ENCODE measurements at regions not wholly inside any gene's neighbourhood (a gene's known extent, or its start where the extent isn't known, plus 50 kb on each side); places are given as distances from the start of the nearest gene placed in this dataset.

- no peak overlapping the region for H3K27ac Mint-ChIP-seq
- no peak overlapping the region for H3K4me3 Mint-ChIP-seq
- no peaks in the 10 kb centered on the region for H3K36me3 Mint-ChIP-seq
- peaks cover 0 to 10% (median 7%) of the 10 kb centered on the region in 3 donors for H3K27me3 Mint-ChIP-seq
- no peaks in the 10 kb centered on the region for H3K4me1 Mint-ChIP-seq
- ATAC-seq (ENCODE audit: low read depth in 2 of 2) (no peak), DNase-seq (no peak)
- peaks cover 0 to 3% (median 0%) of the 10 kb centered on the region in 7 donors for H3K9me3 Mint-ChIP-seq
Observed at GRCh38 chr11:15300341-15300740, 185.6 kb downstream of the INSC start.

GRCh38 chr11:15307619-15308024, 192.9 kb downstream of the INSC start:
- H3K27me3 Mint-ChIP-seq: peaks cover 8 to 22% (median 12%) of the 10 kb centered on the region in 3 donors
- H3K4me1 Mint-ChIP-seq: no peaks in the 10 kb centered on the region
- DNase-seq: no peak
- H3K36me3 Mint-ChIP-seq: no peaks in the 10 kb centered on the region
- no peak overlapping the region for H3K4me3 Mint-ChIP-seq
- H3K9me3 Mint-ChIP-seq: peaks cover 0 to 3% (median 0%) of the 10 kb centered on the region in 7 donors
- no peak overlapping the region for H3K27ac Mint-ChIP-seq
- ATAC-seq (ENCODE audit: low read depth in 2 of 2): no peak

- ATAC-seq (ENCODE audit: low read depth in 2 of 2) (no peak), DNase-seq (no peak)
- Mint-ChIP-seq H3K4me3 (no peak overlapping the region), H3K4me1 (no peaks in the 10 kb centered on the region), H3K36me3 (no peaks in the 10 kb centered on the region), H3K27me3 (peaks cover 8 to 26% (median 12%) of the 10 kb centered on the region in 3 donors), H3K9me3 (peaks cover 0 to 4% (median 2%) of the 10 kb centered on the region in 7 donors), H3K27ac (no peak overlapping the region)
Observed at GRCh38 chr11:15308840-15309239, 194.1 kb downstream of the INSC start.

- Mint-ChIP-seq H3K4me3 (no peak overlapping the region), H3K36me3 (no peaks in the 10 kb centered on the region), H3K27ac (no peak overlapping the region), H3K4me1 (no peaks in the 10 kb centered on the region), H3K27me3 (peaks cover 8 to 22% (median 12%) of the 10 kb centered on the region in 3 donors), H3K9me3 (peaks cover 0 to 4% (median 2%) of the 10 kb centered on the region in 7 donors)
- no peak for DNase-seq
- ATAC-seq (ENCODE audit: low read depth in 2 of 2): no peak
Observed at GRCh38 chr11:15309296-15309695, 194.6 kb downstream of the INSC start.

- Mint-ChIP-seq H3K9me3 (peaks cover 0 to 7% (median 4%) of the 10 kb centered on the region in 7 donors), H3K27me3 (peaks cover 0 to 17% (median 8%) of the 10 kb centered on the region in 3 donors), H3K4me1 (no peaks in the 10 kb centered on the region), H3K4me3 (no peak overlapping the region), H3K27ac (no peak overlapping the region), H3K36me3 (no peaks in the 10 kb centered on the region)
- DNase-seq (no peak), ATAC-seq (ENCODE audit: low read depth in 2 of 2) (no peak)
Observed at GRCh38 chr11:15313862-15314261, 199.1 kb downstream of the INSC start.

- H3K27ac Mint-ChIP-seq: no peak overlapping the region
- no peaks in the 10 kb centered on the region for H3K4me1 Mint-ChIP-seq
- DNase-seq: no peak
- H3K9me3 Mint-ChIP-seq: peaks cover 0 to 6% (median 3%) of the 10 kb centered on the region in 7 donors
- no peak for ATAC-seq (ENCODE audit: low read depth in 2 of 2)
- no peaks in the 10 kb centered on the region for H3K36me3 Mint-ChIP-seq
- H3K4me3 Mint-ChIP-seq: no peak overlapping the region
- peaks cover 0 to 12% (median 0%) of the 10 kb centered on the region in 3 donors for H3K27me3 Mint-ChIP-seq
Observed at GRCh38 chr11:15318814-15319213, 204.1 kb downstream of the INSC start.

GRCh38 chr11:15326520-15326919, 211.8 kb downstream of the INSC start:
- Mint-ChIP-seq H3K36me3 (no peaks in the 10 kb centered on the region), H3K27me3 (peaks cover 8 to 29% (median 23%) of the 10 kb centered on the region in 3 donors), H3K4me3 (no peak overlapping the region), H3K27ac (no peak overlapping the region), H3K4me1 (no peaks in the 10 kb centered on the region), H3K9me3 (peaks cover 0 to 3% (median 0%) of the 10 kb centered on the region in 7 donors)
- ATAC-seq (ENCODE audit: low read depth in 2 of 2) (no peak), DNase-seq (no peak)

- H3K27me3 Mint-ChIP-seq: peaks cover 8 to 29% (median 20%) of the 10 kb centered on the region in 3 donors
- no peak for DNase-seq
- H3K9me3 Mint-ChIP-seq: peaks cover 0 to 3% (median 0%) of the 10 kb centered on the region in 7 donors
- no peak overlapping the region for H3K4me3 Mint-ChIP-seq
- no peak for ATAC-seq (ENCODE audit: low read depth in 2 of 2)
- no peak overlapping the region for H3K27ac Mint-ChIP-seq
- H3K36me3 Mint-ChIP-seq: no peaks in the 10 kb centered on the region
- no peaks in the 10 kb centered on the region for H3K4me1 Mint-ChIP-seq
Observed at GRCh38 chr11:15327786-15328231, 213.1 kb downstream of the INSC start.

- Mint-ChIP-seq H3K27me3 (no peaks in the 10 kb centered on the region), H3K4me1 (no peaks in the 10 kb centered on the region), H3K9me3 (peaks cover 0 to 3% (median 0%) of the 10 kb centered on the region in 7 donors), H3K4me3 (no peak overlapping the region), H3K27ac (no peak overlapping the region), H3K36me3 (no peaks in the 10 kb centered on the region)
- no peak for ATAC-seq (ENCODE audit: low read depth in 2 of 2)
- DNase-seq: no peak
Observed at GRCh38 chr11:15333407-15333806, 218.7 kb downstream of the INSC start.

- H3K9me3 Mint-ChIP-seq: peaks cover under 1 to 12% (median 5%) of the 10 kb centered on the region in 7 donors
- no peak for ATAC-seq (ENCODE audit: low read depth in 2 of 2)
Observed at GRCh38 chr11:15334766-15335165, 220.0 kb downstream of the INSC start.

GRCh38 chr11:15336021-15336420, 221.3 kb downstream of the INSC start:
- Mint-ChIP-seq H3K4me3 (no peak overlapping the region), H3K9me3 (peaks cover 5 to 24% (median 10%) of the 10 kb centered on the region in 7 donors), H3K27me3 (no peaks in the 10 kb centered on the region), H3K36me3 (peaks cover 0 to 7% of the 10 kb centered on the region in 2 donors), H3K4me1 (no peaks in the 10 kb centered on the region), H3K27ac (no peak overlapping the region)
- no peak for ATAC-seq (ENCODE audit: low read depth in 2 of 2)
- no peak for DNase-seq

More at GRCh38 chr11:15334766-15335165, 220.0 kb downstream of the INSC start:
- H3K36me3 Mint-ChIP-seq: no peaks in the 10 kb centered on the region
- DNase-seq: no peak
- H3K27ac Mint-ChIP-seq: peak overlapping the region in 1 of 6 donors; percentile 17
- no peak overlapping the region for H3K4me3 Mint-ChIP-seq
- H3K27me3 Mint-ChIP-seq: no peaks in the 10 kb centered on the region
- H3K4me1 Mint-ChIP-seq: no peaks in the 10 kb centered on the region

GRCh38 chr11:15339302-15339701, 224.6 kb downstream of the INSC start:
- Mint-ChIP-seq H3K36me3 (peaks cover 0 to 7% of the 10 kb centered on the region in 2 donors), H3K4me3 (no peak overlapping the region), H3K9me3 (peaks cover 5 to 24% (median 12%) of the 10 kb centered on the region in 7 donors), H3K27me3 (peaks cover 5 to 7% (median 6%) of the 10 kb centered on the region in 3 donors), H3K4me1 (no peaks in the 10 kb centered on the region), H3K27ac (no peak overlapping the region)
- no peak for ATAC-seq (ENCODE audit: low read depth in 2 of 2)
- DNase-seq: no peak

GRCh38 chr11:15341587-15341986, 226.9 kb downstream of the INSC start:
- H3K27me3 Mint-ChIP-seq: peaks cover 6 to 9% (median 7%) of the 10 kb centered on the region in 3 donors
- peaks cover 0 to 7% of the 10 kb centered on the region in 2 donors for H3K36me3 Mint-ChIP-seq
- ATAC-seq (ENCODE audit: low read depth in 2 of 2): no peak
- H3K27ac Mint-ChIP-seq: no peak overlapping the region
- no peaks in the 10 kb centered on the region for H3K4me1 Mint-ChIP-seq
- no peak for DNase-seq
- H3K9me3 Mint-ChIP-seq: peaks cover 5 to 24% (median 12%) of the 10 kb centered on the region in 7 donors
- H3K4me3 Mint-ChIP-seq: no peak overlapping the region

- H3K9me3 Mint-ChIP-seq: peaks cover 5 to 24% (median 12%) of the 10 kb centered on the region in 7 donors
- DNase-seq: no peak
- no peak for ATAC-seq (ENCODE audit: low read depth in 2 of 2)
- no peaks in the 10 kb centered on the region for H3K4me1 Mint-ChIP-seq
- H3K27ac Mint-ChIP-seq: no peak overlapping the region
- no peak overlapping the region for H3K4me3 Mint-ChIP-seq
- H3K27me3 Mint-ChIP-seq: peaks cover 6 to 9% (median 7%) of the 10 kb centered on the region in 3 donors
- H3K36me3 Mint-ChIP-seq: peaks cover 0 to 7% of the 10 kb centered on the region in 2 donors
Observed at GRCh38 chr11:15342163-15342562, 227.4 kb downstream of the INSC start.
